Activated B cell treated with CpG ODN at 0.5 μM for 24 hours (primary cell): ENCODE measurements at regions not wholly inside any gene's neighbourhood (a gene's known extent, or its start where the extent isn't known, plus 50 kb on each side); places are given as distances from the start of the nearest gene placed in this dataset.
"Not testable (repeated sequence)": the region's sequence is repeated elsewhere in the genome, so short reads cannot be mapped to it uniquely, and the experiment has no call there.

ENCODE experiments used
- ATAC-seq: fragments of 200-7000 bp; cut with Tn5 transposase; one replicate; pipeline ENCODE4 v1.10.0; 2021; ENCODE audit warnings: low read depth, mild to moderate bottlenecking, moderate library complexity
- CTCF ChIA-PET: fragments of 350-600 bp; sonication (Branson Sonifier 250); formaldehyde crosslinking; loops from one replicate; lab custom pipeline; 2021; ENCODE audit warnings: antibody characterized with exemption; lab: Charles Lee
- POLR2A ChIA-PET: fragments of 350-600 bp; sonication (Branson Sonifier 250); formaldehyde crosslinking; loops from one replicate; lab custom pipeline; 2021; ENCODE audit warnings: antibody characterized with exemption; lab: Charles Lee
- DNase-seq: peaks from one replicate; pipeline ENCODE4 v3.0.0; 2022
- H3K27ac Mint-ChIP-seq: one replicate; pipeline ENCODE4 v1.8.0; 2020; ENCODE audit warnings: mixed read lengths
- H3K27me3 Mint-ChIP-seq: one replicate; pipeline ENCODE4 v1.8.0; 2021; ENCODE audit warnings: mixed read lengths
- H3K36me3 Mint-ChIP-seq: one replicate; pipeline ENCODE4 v1.8.0; 2021; ENCODE audit warnings: low read depth, mixed read lengths
- H3K4me1 Mint-ChIP-seq: one replicate; pipeline ENCODE4 v1.8.0; 2021; ENCODE audit warnings: mixed read lengths
- H3K4me3 Mint-ChIP-seq: one replicate; pipeline ENCODE4 v1.8.0; 2020; ENCODE audit warnings: mild to moderate bottlenecking, mixed read lengths
- H3K9me3 Mint-ChIP-seq: one replicate; pipeline ENCODE4 v1.8.0; 2020; ENCODE audit warnings: mixed read lengths
- CTCF ChIP-seq: fragments of 200-600 bp; IDR thresholded peaks from one replicate; pipeline ENCODE4 v1.8.0; 2022; ENCODE audit warnings: antibody characterized with exemption, mild to moderate bottlenecking
- intact Hi-C: fragments of 100-400 bp; cut with micrococcal nuclease; formaldehyde crosslinking; loops from one replicate; pipeline ENCODE4 v1.15.1; 2024

GRCh38 chr15:99455789-99456160 is 110.0 kb upstream of the MEF2A start:
- no peaks in the 10 kb centered on the region for H3K36me3 Mint-ChIP-seq
- peaks cover 11% of the 10 kb centered on the region for H3K9me3 Mint-ChIP-seq
- peaks cover 37% of the 10 kb centered on the region for H3K4me1 Mint-ChIP-seq
- intact Hi-C loops = no loop called here
- no peaks in the 10 kb centered on the region for H3K27me3 Mint-ChIP-seq
- ATAC-seq = no peak
- no peak overlapping the region for H3K27ac Mint-ChIP-seq
- ChIA-PET POLR2A (no interaction called here), CTCF (no interaction called here)
- DNase-seq = no peak
- H3K4me3 Mint-ChIP-seq = no peak overlapping the region
- TF ChIP-seq CTCF = no peak

- POLR2A ChIA-PET = no interaction called here
Observed at GRCh38 chr15:99464137-99464536, 101.6 kb upstream of the MEF2A start.

GRCh38 chr15:99466701-99467337 is 99.0 kb upstream of the MEF2A start:
- Mint-ChIP-seq H3K36me3 (no peaks in the 10 kb centered on the region), H3K27me3 (no peaks in the 10 kb centered on the region), H3K4me1 (peaks cover 18% of the 10 kb centered on the region), H3K4me3 (no peak overlapping the region), H3K27ac (no peak overlapping the region), H3K9me3 (peaks cover 16% of the 10 kb centered on the region)
- no peak for DNase-seq
- CTCF ChIA-PET = interaction anchor here (1.1 kb wide), 1 partner anchor 238 kb away, joined by 3 read pairs; no protein-coding TSS in a partner anchor
- TF ChIP-seq CTCF = no peak
- POLR2A ChIA-PET = no interaction called here
- no peak for ATAC-seq
- intact Hi-C loops = no loop called here

More at GRCh38 chr15:99464137-99464536, 101.6 kb upstream of the MEF2A start:
- CTCF ChIA-PET = no interaction called here
- DNase-seq = no peak
- H3K4me3 Mint-ChIP-seq = no peak overlapping the region
- no peaks in the 10 kb centered on the region for H3K36me3 Mint-ChIP-seq
- H3K9me3 Mint-ChIP-seq = peaks cover 16% of the 10 kb centered on the region
- intact Hi-C loops = no loop called here
- no peak for TF ChIP-seq CTCF
- H3K27ac Mint-ChIP-seq = no peak overlapping the region
- H3K4me1 Mint-ChIP-seq = peaks cover 6% of the 10 kb centered on the region
- no peak for ATAC-seq
- H3K27me3 Mint-ChIP-seq = no peaks in the 10 kb centered on the region

- ATAC-seq (no peak), DNase-seq (no peak)
- intact Hi-C loops = no loop called here
- peak overlapping the region; percentile 30 for H3K27ac Mint-ChIP-seq
- no peak overlapping the region for H3K4me3 Mint-ChIP-seq
- TF ChIP-seq CTCF = no peak
- peaks cover 18% of the 10 kb centered on the region for H3K4me1 Mint-ChIP-seq
- ChIA-PET CTCF (interaction anchor here (1.1 kb wide), 1 partner anchor 237 kb away, joined by 3 read pairs; no protein-coding TSS in a partner anchor), POLR2A (no interaction called here)
- H3K9me3 Mint-ChIP-seq = peaks cover 14% of the 10 kb centered on the region
- H3K27me3 Mint-ChIP-seq = no peaks in the 10 kb centered on the region
- no peaks in the 10 kb centered on the region for H3K36me3 Mint-ChIP-seq
Observed at GRCh38 chr15:99467338-99467720, 98.5 kb upstream of the MEF2A start.

GRCh38 chr15:99467853-99468464 is 97.8 kb upstream of the MEF2A start:
- Mint-ChIP-seq H3K27me3 (no peaks in the 10 kb centered on the region), H3K9me3 (peaks cover 8% of the 10 kb centered on the region), H3K36me3 (no peaks in the 10 kb centered on the region), H3K4me3 (no peak overlapping the region), H3K27ac (peak overlapping the region; percentile 30), H3K4me1 (peaks cover 23% of the 10 kb centered on the region)
- no peak for DNase-seq
- CTCF ChIA-PET = no interaction called here
- TF ChIP-seq CTCF = no peak
- no peak for ATAC-seq
- POLR2A ChIA-PET = no interaction called here
- intact Hi-C loops = no loop called here

- ChIA-PET POLR2A (interaction anchor here (0.5 kb wide), 1 partner anchor 102 kb away, joined by 7 read pairs; no protein-coding TSS in a partner anchor), CTCF (interaction anchor here (1.4 kb wide), 1 partner anchor 235 kb away, joined by 4 read pairs; no protein-coding TSS in a partner anchor)
- DNase-seq, intact Hi-C loops, H3K36me3 Mint-ChIP-seq, H3K9me3 Mint-ChIP-seq, H3K27ac Mint-ChIP-seq, H3K27me3 Mint-ChIP-seq: not testable (repeated sequence)
- peaks cover 41% of the 10 kb centered on the region for H3K4me1 Mint-ChIP-seq
- ATAC-seq = peak; percentile 58
- H3K4me3 Mint-ChIP-seq = peak overlapping the region; percentile 4
Observed at GRCh38 chr15:99470204-99470603, 95.6 kb upstream of the MEF2A start.
